GM19395 (cell line): ENCODE measurements at regions not wholly inside any gene's neighbourhood (a gene's known extent, or its start where the extent isn't known, plus 50 kb on each side); places are given as distances from the start of the nearest gene placed in this dataset.

ENCODE experiments used
- ATAC-seq: cut with Tn5 transposase; IDR thresholded peaks from one replicate; pipeline ENCODE4 v1.9.1; 2021; ENCODE audit warnings: mild to moderate bottlenecking, moderate library complexity; ENCODE audit not compliant: unreplicated experiment

- no peak for ATAC-seq
These were observed 970.6 kb downstream of the DCDC2C start for GRCh38 chr2:4674007-4674406.

GRCh38 chr2:4675295-4675694 is 971.9 kb downstream of the DCDC2C start:
- no peak for ATAC-seq

GRCh38 chr2:4678927-4679326 is 975.6 kb downstream of the DCDC2C start:
- no peak for ATAC-seq

- ATAC-seq = no peak
These were observed 976.0 kb downstream of the DCDC2C start for GRCh38 chr2:4679391-4679790.

- ATAC-seq = no peak
These were observed 981.5 kb downstream of the DCDC2C start for GRCh38 chr2:4684921-4685320.

GRCh38 chr2:4690913-4691312 is 987.5 kb downstream of the DCDC2C start:
- ATAC-seq = no peak

GRCh38 chr2:4693266-4693665 is 989.9 kb downstream of the DCDC2C start:
- ATAC-seq = no peak

GRCh38 chr2:4695281-4695861 is 992.0 kb downstream of the DCDC2C start:
- ATAC-seq = no peak

- no peak for ATAC-seq
These were observed 977.1 kb upstream of the SOX11 start for GRCh38 chr2:4715065-4715464.

GRCh38 chr2:4718777-4719176 is 973.4 kb upstream of the SOX11 start:
- ATAC-seq = no peak

GRCh38 chr2:4725618-4726017 is 966.6 kb upstream of the SOX11 start:
- ATAC-seq = no peak

GRCh38 chr2:4732560-4732959 is 959.6 kb upstream of the SOX11 start:
- ATAC-seq = no peak

- ATAC-seq = no peak
These were observed 946.9 kb upstream of the SOX11 start for GRCh38 chr2:4745056-4745991.

GRCh38 chr2:4753721-4754120 is 938.5 kb upstream of the SOX11 start:
- ATAC-seq = no peak

- ATAC-seq = no peak
These were observed 929.2 kb upstream of the SOX11 start for GRCh38 chr2:4762951-4763376.

GRCh38 chr2:4765787-4766530 is 926.2 kb upstream of the SOX11 start:
- ATAC-seq = no peak

- ATAC-seq = no peak
These were observed 916.5 kb upstream of the SOX11 start for GRCh38 chr2:4775668-4776067.

- no peak for ATAC-seq
These were observed 911.5 kb upstream of the SOX11 start for GRCh38 chr2:4780679-4781078.

GRCh38 chr2:4782647-4783046 is 909.5 kb upstream of the SOX11 start:
- ATAC-seq = no peak

- no peak for ATAC-seq
These were observed 900.7 kb upstream of the SOX11 start for GRCh38 chr2:4791488-4791887.

- ATAC-seq = no peak
These were observed 900.1 kb upstream of the SOX11 start for GRCh38 chr2:4792126-4792525.

- ATAC-seq = no peak
These were observed 888.8 kb upstream of the SOX11 start for GRCh38 chr2:4803396-4803795.
